ENCODE measurements at regions not wholly inside any gene's neighbourhood (a gene's known extent, or its start where the extent isn't known, plus 50 kb on each side); places are given as distances from the start of the nearest gene placed in this dataset.

DNA sequence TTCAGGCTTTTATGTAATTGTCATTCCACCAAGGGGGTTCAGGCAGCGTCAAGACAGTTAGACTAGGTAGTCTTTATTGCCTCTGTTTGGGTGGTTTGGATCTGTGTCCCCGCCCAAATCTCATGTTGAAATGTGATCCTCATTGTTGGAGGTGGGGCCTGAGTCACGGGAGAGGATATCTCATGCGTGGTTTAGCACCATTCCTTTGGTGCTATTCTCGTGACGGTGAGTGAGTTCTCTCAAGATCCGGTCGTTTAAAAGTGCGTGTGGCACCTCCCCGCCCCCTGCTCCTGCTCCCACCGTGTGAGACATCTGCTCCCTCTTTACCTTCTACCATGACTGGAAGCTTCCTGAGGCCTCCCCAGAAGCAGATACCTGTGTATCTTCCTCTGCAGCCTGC lies 51.3 kb upstream of the FOXC1 start:
- TF ChIP-seq, protein P1, sequence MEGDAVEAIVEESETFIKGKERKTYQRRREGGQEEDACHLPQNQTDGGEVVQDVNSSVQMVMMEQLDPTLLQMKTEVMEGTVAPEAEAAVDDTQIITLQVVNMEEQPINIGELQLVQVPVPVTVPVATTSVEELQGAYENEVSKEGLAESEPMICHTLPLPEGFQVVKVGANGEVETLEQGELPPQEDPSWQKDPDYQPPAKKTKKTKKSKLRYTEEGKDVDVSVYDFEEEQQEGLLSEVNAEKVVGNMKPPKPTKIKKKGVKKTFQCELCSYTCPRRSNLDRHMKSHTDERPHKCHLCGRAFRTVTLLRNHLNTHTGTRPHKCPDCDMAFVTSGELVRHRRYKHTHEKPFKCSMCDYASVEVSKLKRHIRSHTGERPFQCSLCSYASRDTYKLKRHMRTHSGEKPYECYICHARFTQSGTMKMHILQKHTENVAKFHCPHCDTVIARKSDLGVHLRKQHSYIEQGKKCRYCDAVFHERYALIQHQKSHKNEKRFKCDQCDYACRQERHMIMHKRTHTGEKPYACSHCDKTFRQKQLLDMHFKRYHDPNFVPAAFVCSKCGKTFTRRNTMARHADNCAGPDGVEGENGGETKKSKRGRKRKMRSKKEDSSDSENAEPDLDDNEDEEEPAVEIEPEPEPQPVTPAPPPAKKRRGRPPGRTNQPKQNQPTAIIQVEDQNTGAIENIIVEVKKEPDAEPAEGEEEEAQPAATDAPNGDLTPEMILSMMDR (IDR thresholded peaks at IDR 0.05) = no peak
- no peak for TF ChIP-seq EP300 (IDR thresholded peaks at IDR 0.05)
